Endothelial cell of umbilical vein (primary cell): ENCODE measurements at regions not wholly inside any gene's neighbourhood (a gene's known extent, or its start where the extent isn't known, plus 50 kb on each side); places are given as distances from the start of the nearest gene placed in this dataset.

Source experiments
- BruUV-seq: library from RNA; stranded (reverse); fragments of 400-500 nt; replicated peaks from 2 replicates; lab custom pipeline; 2021; lab: Mats Ljungman, UMichigan
- CTCF ChIA-PET: fragments of 300-600, 350-600 bp; sonication (Branson Sonifier 250); formaldehyde crosslinking; loops from one replicate; lab custom pipeline; 2021; ENCODE audit warnings: antibody characterized with exemption, inconsistent platforms; lab: Charles Lee
- POLR2A ChIA-PET: fragments of 300-600, 350-600 bp; sonication (Branson Sonifier 250); formaldehyde crosslinking; loops from one replicate; lab custom pipeline; 2021; ENCODE audit warnings: antibody characterized with exemption, inconsistent platforms; lab: Charles Lee
- DNase-seq: peaks from one replicate; pipeline ENCODE4 v3.0.0-alpha.2; 2011; ENCODE audit warnings: low read depth, low spot score
- FAIRE-seq: peaks from 2 replicates; lab custom pipeline; 2011; peaks lifted over from hg19 to GRCh38; lab: Jason Lieb, UNC
- H2AFZ ChIP-seq: 2 replicates; pipeline ENCODE4 v1.6.0; 2012; ENCODE audit warnings: low read depth, low read length, control low read depth, inconsistent platforms
- H3K27ac ChIP-seq: 2 replicates; pipeline ENCODE4 v1.5.1; 2011; ENCODE audit warnings: low read depth, mild to moderate bottlenecking, control low read depth, low read length, moderate library complexity; ENCODE audit not compliant: insufficient read depth
- H3K27me3 ChIP-seq, 2 experiments: 2 replicates each; pipeline versions ENCODE4 v1.6.0 to v1.6.1; 2011; ENCODE audit warnings: low read length in 2 of 2, mixed read lengths in 1 of 2; ENCODE audit not compliant: control insufficient read depth in 2 of 2, insufficient read depth in 2 of 2
- H3K36me3 ChIP-seq, 2 experiments: 2 replicates in 1 of 2; 3 replicates in 1 of 2; pipeline ENCODE4 v1.5.1; 2011; ENCODE audit warnings: low read length in 2 of 2, mild to moderate bottlenecking in 1 of 2, moderate library complexity in 1 of 2; ENCODE audit not compliant: control insufficient read depth in 2 of 2, insufficient read depth in 2 of 2; ENCODE audit errors: extremely low read depth in 1 of 2
- H3K4me1 ChIP-seq: 3 replicates; pipeline ENCODE4 v1.5.1; 2011; ENCODE audit warnings: mild to moderate bottlenecking, low read length; ENCODE audit not compliant: control insufficient read depth, insufficient read depth; ENCODE audit errors: extremely low read depth
- H3K4me2 ChIP-seq: 2 replicates; pipeline ENCODE4 v1.6.1; 2011; ENCODE audit warnings: low read length, control low read depth, mixed read lengths; ENCODE audit not compliant: insufficient read depth
- H3K4me3 ChIP-seq, 3 experiments: fragments of 200-600 bp in 1 of 3; sonication (generic), shearing (Covaris generic) in 1 of 3; replicated peaks in 1 of 3; 2 replicates each; pipeline ENCODE4 v1.5.1; 2011 to 2016; ENCODE audit warnings: control low read depth in 3 of 3, low read length in 3 of 3, mild to moderate bottlenecking in 2 of 3, inconsistent platforms in 1 of 3, low read depth in 1 of 3, moderate library complexity in 1 of 3; ENCODE audit not compliant: insufficient read depth in 1 of 3
- H3K79me2 ChIP-seq: 2 replicates; pipeline ENCODE4 v1.6.0; 2012; ENCODE audit warnings: low read length, inconsistent platforms; ENCODE audit not compliant: control insufficient read depth, insufficient read depth
- H3K9ac ChIP-seq: replicated peaks from 2 replicates; pipeline ENCODE3; 2011; ENCODE audit warnings: low read length, control low read depth; ENCODE audit not compliant: insufficient read depth; ENCODE audit errors: extremely low read depth
- H3K9me1 ChIP-seq: replicated peaks from 3 replicates; pipeline ENCODE4 v1.6.0; 2011; ENCODE audit warnings: mild to moderate bottlenecking, low read length; ENCODE audit not compliant: control insufficient read depth, insufficient read depth; ENCODE audit errors: extremely low read depth
- H3K9me3 ChIP-seq: replicated peaks from 2 replicates; pipeline ENCODE4 v1.5.1; 2012; ENCODE audit warnings: low read length, inconsistent platforms; ENCODE audit not compliant: control insufficient read depth, insufficient read depth
- H4K20me1 ChIP-seq: replicated peaks from 2 replicates; pipeline ENCODE3; 2011; ENCODE audit warnings: mild to moderate bottlenecking, low read length; ENCODE audit not compliant: control insufficient read depth, insufficient read depth; ENCODE audit errors: extremely low read depth
- EZH2 ChIP-seq: IDR thresholded peaks from 2 replicates; pipeline ENCODE4 v1.6.1; 2012; ENCODE audit warnings: borderline replicate concordance, low read depth, mild to moderate bottlenecking, moderate library complexity, low read length, inconsistent platforms; ENCODE audit not compliant: severe bottlenecking
- FOS ChIP-seq: IDR thresholded peaks from 2 replicates; pipeline ENCODE4 v1.6.1; 2011; ENCODE audit warnings: mild to moderate bottlenecking, low read length, moderate library complexity, borderline replicate concordance; ENCODE audit not compliant: insufficient read depth
- GATA2 ChIP-seq: IDR thresholded peaks from 2 replicates; pipeline ENCODE4 v1.7.0; 2011; ENCODE audit warnings: low read depth, mild to moderate bottlenecking, moderate library complexity, mixed read lengths, low read length; ENCODE audit not compliant: insufficient read length, insufficient read depth
- JUN ChIP-seq: IDR thresholded peaks from 2 replicates; pipeline ENCODE4 v1.6.1; 2011; ENCODE audit warnings: borderline replicate concordance, low read depth; ENCODE audit not compliant: insufficient read length, insufficient read depth
- MYC ChIP-seq: IDR thresholded peaks from one replicate; pipeline ENCODE4 v1.6.1; 2011; ENCODE audit warnings: mild to moderate bottlenecking, low read depth, low read length
- POLR2A ChIP-seq: IDR thresholded peaks from 2 replicates; pipeline ENCODE4 v1.6.1; 2012; ENCODE audit warnings: low read depth, mild to moderate bottlenecking, control low read depth, low read length
- POLR2AphosphoS5 ChIP-seq: IDR thresholded peaks from 2 replicates; pipeline ENCODE4 v1.6.1; 2012; ENCODE audit warnings: low read depth, mild to moderate bottlenecking, control low read depth, low read length, moderate library complexity; ENCODE audit not compliant: insufficient read depth
- dilution Hi-C: fragments of 300-500 bp; cut with MboI; formaldehyde crosslinking; loops from one replicate; pipeline ENCODE4 v1.15.0; 2019; ENCODE audit warnings: low sequenced_read_pairs; ENCODE audit not compliant: extremely low pct_ligation_motif_present
- intact Hi-C: fragments of 100-400 bp; cut with micrococcal nuclease; formaldehyde crosslinking; loops from one replicate; pipeline ENCODE4 v1.10.0; 2022
- TF ChIP-seq, protein P1 (sequence below): IDR thresholded peaks from 2 replicates; pipeline ENCODE4 v1.6.1; 2011; ENCODE audit not compliant: insufficient read depth, insufficient read length
- TF ChIP-seq, protein P2 (sequence below), 2 donors: IDR thresholded peaks; 1 replicate in 1 of 2; 2 replicates in 1 of 2; pipeline ENCODE4 v1.5.1; 2011; ENCODE audit warnings: low read length in 2 of 2, mild to moderate bottlenecking in 2 of 2, moderate library complexity in 2 of 2, control low read depth in 1 of 2, inconsistent platforms in 1 of 2, low read depth in 1 of 2; ENCODE audit not compliant: insufficient read depth in 1 of 2; ENCODE audit errors: extremely low read depth in 1 of 2

DNA sequence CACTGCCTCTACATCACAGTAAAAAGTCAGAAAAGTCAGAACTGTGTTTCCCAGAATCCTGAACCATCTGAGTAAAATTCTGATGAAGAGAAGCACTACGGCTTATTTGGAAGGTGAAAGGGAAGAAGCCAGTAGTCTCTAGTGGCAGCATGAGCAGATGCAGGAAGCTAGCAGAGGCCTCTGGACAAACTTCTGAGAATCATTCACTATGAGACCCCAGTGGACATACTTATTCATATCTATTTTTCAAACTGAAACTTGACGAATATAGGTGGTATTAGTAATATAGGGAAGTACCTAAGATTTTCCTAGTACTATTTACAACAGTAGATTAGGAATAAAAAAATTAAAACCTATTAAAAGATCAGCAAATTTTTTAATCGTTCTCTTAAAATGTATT lies 272.8 kb upstream of the TTC14 start:
- no peaks in the 10 kb centered on the region for H3K36me3 ChIP-seq
- H4K20me1 ChIP-seq = no peaks in the 10 kb centered on the region
- no peaks in the 10 kb centered on the region for H3K27me3 ChIP-seq
- no peaks in the 10 kb centered on the region for H3K9me3 ChIP-seq
- H3K4me2 ChIP-seq = no peak overlapping the region
- intact Hi-C loops (no loop called here), dilution Hi-C loops (no loop called here)
- ChIA-PET CTCF (no interaction called here), POLR2A (no interaction called here)
- no peak overlapping the region for H3K27ac ChIP-seq
- FAIRE-seq (no peak), DNase-seq (no peak)
- H3K4me3 ChIP-seq = no peak overlapping the region
- BruUV-seq = no TSS peak
- no peak overlapping the region for H2AFZ ChIP-seq
- H3K79me2 ChIP-seq = no peaks in the 10 kb centered on the region
- no peak overlapping the region for H3K9ac ChIP-seq
- H3K4me1 ChIP-seq = no peaks in the 10 kb centered on the region
- TF ChIP-seq, protein P1, sequence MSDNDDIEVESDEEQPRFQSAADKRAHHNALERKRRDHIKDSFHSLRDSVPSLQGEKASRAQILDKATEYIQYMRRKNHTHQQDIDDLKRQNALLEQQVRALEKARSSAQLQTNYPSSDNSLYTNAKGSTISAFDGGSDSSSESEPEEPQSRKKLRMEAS = no peak
- TF ChIP-seq, protein P2, sequence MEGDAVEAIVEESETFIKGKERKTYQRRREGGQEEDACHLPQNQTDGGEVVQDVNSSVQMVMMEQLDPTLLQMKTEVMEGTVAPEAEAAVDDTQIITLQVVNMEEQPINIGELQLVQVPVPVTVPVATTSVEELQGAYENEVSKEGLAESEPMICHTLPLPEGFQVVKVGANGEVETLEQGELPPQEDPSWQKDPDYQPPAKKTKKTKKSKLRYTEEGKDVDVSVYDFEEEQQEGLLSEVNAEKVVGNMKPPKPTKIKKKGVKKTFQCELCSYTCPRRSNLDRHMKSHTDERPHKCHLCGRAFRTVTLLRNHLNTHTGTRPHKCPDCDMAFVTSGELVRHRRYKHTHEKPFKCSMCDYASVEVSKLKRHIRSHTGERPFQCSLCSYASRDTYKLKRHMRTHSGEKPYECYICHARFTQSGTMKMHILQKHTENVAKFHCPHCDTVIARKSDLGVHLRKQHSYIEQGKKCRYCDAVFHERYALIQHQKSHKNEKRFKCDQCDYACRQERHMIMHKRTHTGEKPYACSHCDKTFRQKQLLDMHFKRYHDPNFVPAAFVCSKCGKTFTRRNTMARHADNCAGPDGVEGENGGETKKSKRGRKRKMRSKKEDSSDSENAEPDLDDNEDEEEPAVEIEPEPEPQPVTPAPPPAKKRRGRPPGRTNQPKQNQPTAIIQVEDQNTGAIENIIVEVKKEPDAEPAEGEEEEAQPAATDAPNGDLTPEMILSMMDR (IDR thresholded peaks at IDR 0.05; ENCODE audit: extremely low read depth in 1 of 2, insufficient read depth in 1 of 2, low read depth in 1 of 2, low read length in 2 of 2) = no peak
- TF ChIP-seq JUN (no peak), EZH2 (no peak), MYC (no peak), FOS (no peak), GATA2 (no peak), POLR2AphosphoS5 (no peak), POLR2A (no peak)
- H3K9me1 ChIP-seq = no peaks in the 10 kb centered on the region
